Bronchial epithelial cell (primary cell): ENCODE measurements at regions not wholly inside any gene's neighbourhood (a gene's known extent, or its start where the extent isn't known, plus 50 kb on each side); places are given as distances from the start of the nearest gene placed in this dataset.
A peak's percentile ranks its signal among the peaks of the same experiment; 100 is the strongest.

Source experiments
- DNase-seq: peaks from one replicate; pipeline ENCODE4 v3.0.0-alpha.2; 2010; ENCODE audit warnings: low read depth
- FAIRE-seq: peaks from 2 replicates; lab custom pipeline; 2011; peaks lifted over from hg19 to GRCh38; lab: Jason Lieb, UNC
- H3K27me3 ChIP-seq: 2 replicates; pipeline ENCODE4 v1.5.1; 2011; ENCODE audit warnings: low read length; ENCODE audit not compliant: control insufficient read depth, insufficient read depth
- H3K36me3 ChIP-seq: 2 replicates; pipeline ENCODE4 v1.5.1; 2011; ENCODE audit warnings: low read length; ENCODE audit not compliant: control insufficient read depth, insufficient read depth
- H3K4me3 ChIP-seq: 2 replicates; pipeline ENCODE4 v1.5.1; 2011; ENCODE audit warnings: mild to moderate bottlenecking, low read depth, low read length, control low read depth
- TF ChIP-seq, protein P1 (sequence below): IDR thresholded peaks from 2 replicates; pipeline ENCODE4 v1.5.1; 2011; ENCODE audit warnings: mild to moderate bottlenecking, moderate library complexity, low read length, control low read depth, inconsistent platforms; ENCODE audit not compliant: insufficient read depth, severe bottlenecking

DNA sequence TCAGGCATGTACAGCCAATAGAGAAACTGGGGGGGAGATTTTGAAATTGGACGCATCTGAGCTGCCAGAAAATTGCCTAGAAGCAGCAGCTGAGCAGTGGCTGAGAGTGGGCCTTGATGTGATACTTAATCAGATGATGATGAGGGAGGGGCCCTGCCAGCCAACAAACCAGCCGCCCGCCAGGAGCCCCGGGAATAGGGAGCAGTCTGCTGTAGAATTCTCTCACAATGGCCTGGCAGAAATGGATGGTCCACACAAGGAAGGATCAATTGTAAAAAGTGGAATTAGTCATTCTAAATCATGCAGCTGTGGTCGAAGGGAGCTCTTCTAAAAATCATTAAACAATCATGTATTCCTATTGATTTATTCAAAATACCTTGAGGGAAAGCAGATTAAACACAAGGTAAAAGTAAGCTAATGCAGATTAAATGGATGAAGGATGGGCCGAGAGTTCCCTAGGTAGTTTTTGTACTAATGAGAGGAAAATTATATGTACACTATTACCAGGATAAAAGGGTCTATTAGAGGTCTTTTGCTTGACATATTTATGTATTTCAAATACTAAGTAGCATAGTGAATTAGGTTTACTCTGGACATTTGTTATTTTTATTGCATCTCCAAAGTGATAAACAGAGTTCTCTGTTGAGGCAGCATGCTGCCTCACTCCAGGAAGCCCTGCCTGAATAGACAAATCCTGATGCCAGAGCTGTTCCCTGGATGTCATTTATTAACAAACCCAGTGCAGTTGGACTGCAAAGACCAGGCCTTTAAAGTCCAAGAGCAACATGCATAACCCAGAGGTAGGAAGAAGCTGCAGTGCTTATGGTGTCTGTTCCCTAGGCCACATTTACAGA, 91.3 kb downstream of the NKX6-1 start:
- no peak overlapping the region for H3K4me3 ChIP-seq
- H3K27me3 ChIP-seq = no peaks in the 10 kb centered on the region
- DNase-seq (no peak), FAIRE-seq (no peak)
- H3K36me3 ChIP-seq = no peaks in the 10 kb centered on the region
- TF ChIP-seq, protein P1, sequence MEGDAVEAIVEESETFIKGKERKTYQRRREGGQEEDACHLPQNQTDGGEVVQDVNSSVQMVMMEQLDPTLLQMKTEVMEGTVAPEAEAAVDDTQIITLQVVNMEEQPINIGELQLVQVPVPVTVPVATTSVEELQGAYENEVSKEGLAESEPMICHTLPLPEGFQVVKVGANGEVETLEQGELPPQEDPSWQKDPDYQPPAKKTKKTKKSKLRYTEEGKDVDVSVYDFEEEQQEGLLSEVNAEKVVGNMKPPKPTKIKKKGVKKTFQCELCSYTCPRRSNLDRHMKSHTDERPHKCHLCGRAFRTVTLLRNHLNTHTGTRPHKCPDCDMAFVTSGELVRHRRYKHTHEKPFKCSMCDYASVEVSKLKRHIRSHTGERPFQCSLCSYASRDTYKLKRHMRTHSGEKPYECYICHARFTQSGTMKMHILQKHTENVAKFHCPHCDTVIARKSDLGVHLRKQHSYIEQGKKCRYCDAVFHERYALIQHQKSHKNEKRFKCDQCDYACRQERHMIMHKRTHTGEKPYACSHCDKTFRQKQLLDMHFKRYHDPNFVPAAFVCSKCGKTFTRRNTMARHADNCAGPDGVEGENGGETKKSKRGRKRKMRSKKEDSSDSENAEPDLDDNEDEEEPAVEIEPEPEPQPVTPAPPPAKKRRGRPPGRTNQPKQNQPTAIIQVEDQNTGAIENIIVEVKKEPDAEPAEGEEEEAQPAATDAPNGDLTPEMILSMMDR = no peak

- DNase-seq = peak; percentile 1
- Histone ChIP-seq H3K27me3 (no peaks in the 10 kb centered on the region), H3K36me3 (no peaks in the 10 kb centered on the region), H3K4me3 (no peak overlapping the region)
- no peak for FAIRE-seq
- TF ChIP-seq, protein P1 = no peak
These were observed 95.4 kb downstream of the NKX6-1 start for GRCh38 chr4:84403656-84404055.

DNA sequence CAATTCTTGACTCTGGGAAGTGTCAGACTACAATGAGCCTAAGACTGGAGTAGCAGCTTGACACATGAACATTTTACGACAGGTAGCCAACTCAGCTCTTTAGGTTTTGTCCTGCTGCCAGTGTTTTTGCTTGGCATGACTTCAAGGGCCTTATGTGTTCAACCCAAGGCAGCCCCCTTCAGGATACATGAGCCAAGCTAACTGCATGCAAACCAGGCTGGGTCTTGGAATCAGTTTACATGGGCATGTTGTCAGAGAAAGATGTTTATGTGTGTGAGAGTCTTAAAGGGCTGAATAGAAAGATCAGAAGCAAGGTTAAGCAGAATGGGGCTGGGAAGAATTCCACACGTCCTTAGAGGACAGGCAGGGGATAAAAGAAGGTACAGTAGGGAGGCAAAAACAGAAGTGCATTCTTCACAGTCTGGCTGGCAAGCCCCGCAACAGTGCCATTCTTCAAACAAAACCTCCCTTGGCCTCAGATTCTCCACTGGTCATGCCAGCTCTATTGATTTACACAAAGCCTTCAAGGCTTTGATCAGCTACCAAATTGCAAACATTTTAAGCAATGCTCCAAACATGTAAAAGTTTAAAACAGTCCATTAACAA, 97.3 kb downstream of the NKX6-1 start:
- TF ChIP-seq, protein P1 = no peak
- Histone ChIP-seq H3K27me3 (no peaks in the 10 kb centered on the region), H3K36me3 (no peaks in the 10 kb centered on the region), H3K4me3 (no peak overlapping the region)
- peak; percentile 13 for FAIRE-seq
- DNase-seq = no peak

DNA sequence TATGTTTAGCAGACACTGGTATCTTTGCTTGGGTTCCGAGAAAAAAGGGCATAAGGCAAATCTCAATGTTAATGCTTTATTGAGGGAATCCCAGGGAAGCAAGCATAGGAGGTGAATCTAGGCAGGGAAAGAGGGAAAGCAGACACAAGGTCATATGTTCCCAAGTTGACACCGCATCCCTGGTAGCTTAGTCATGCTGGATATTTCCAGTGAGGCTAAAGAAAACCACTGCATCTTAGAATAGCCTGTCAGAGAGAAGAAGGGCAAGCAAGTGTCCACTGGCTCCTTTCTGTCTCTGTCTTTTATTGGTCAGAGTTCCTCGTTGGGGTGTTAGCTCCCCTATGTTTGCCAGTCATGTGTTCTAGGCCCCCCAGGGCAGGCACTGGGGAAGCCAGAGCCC, 104.7 kb downstream of the NKX6-1 start:
- DNase-seq (no peak), FAIRE-seq (no peak)
- TF ChIP-seq, protein P1 = no peak
- H3K4me3 ChIP-seq = no peak overlapping the region
- H3K27me3 ChIP-seq = no peaks in the 10 kb centered on the region
- H3K36me3 ChIP-seq = no peaks in the 10 kb centered on the region

GRCh38 chr4:84392951-84393590, 106.0 kb downstream of the NKX6-1 start:
- DNase-seq (no peak), FAIRE-seq (no peak)
- TF ChIP-seq, protein P1 = no peak
- Histone ChIP-seq H3K4me3 (no peak overlapping the region), H3K27me3 (no peaks in the 10 kb centered on the region), H3K36me3 (no peaks in the 10 kb centered on the region)
